ENCODE measurements at regions not wholly inside any gene's neighbourhood (a gene's known extent, or its start where the extent isn't known, plus 50 kb on each side); places are given as distances from the start of the nearest gene placed in this dataset.

DNA sequence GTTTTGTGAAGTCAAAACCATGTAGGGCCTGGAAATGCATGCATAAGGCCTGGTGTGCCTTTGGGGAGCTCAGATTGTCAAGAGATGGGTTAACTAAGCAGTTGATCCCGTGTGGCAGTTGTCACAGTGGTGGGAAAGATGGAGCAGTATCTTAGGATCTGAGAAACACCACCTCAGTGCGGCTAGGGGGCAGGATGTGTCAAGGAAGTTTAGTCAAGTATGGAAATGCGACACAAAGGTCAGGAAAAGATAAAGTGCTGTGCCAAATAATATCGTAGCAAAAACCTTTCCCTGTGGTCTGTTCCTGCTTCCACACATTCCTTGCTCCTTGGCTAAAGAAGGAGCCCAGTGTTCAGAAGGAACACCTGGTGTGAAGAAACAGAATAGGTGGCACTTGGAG, 396.4 kb downstream of the EDEM1 start:
- WGBS, 2 experiments (ENCODE audit: insufficient coverage in 1 of 2, insufficient read length in 1 of 2), result 82 to 89% methylated on average over 4 of the region's 4 CpGs
- Mint-ChIP-seq H3K27me3 (ENCODE audit: insufficient read depth) (no peaks in the 10 kb centered on the region), H3K27ac (no peak overlapping the region), H3K4me3 (no peak overlapping the region), H3K4me1 (no peaks in the 10 kb centered on the region), H3K36me3 (ENCODE audit: low read depth) (no peaks in the 10 kb centered on the region), H3K9me3 (no peaks in the 10 kb centered on the region)
- Histone ChIP-seq H3K27ac (ENCODE audit: low read depth, low read length) (no peak overlapping the region), H3K27me3 (ENCODE audit: control insufficient read depth, insufficient read depth, low read length, poor library complexity, severe bottlenecking) (no peaks in the 10 kb centered on the region), H3K9ac (ENCODE audit: extremely low read depth, low read length, poor library complexity, severe bottlenecking) (no peak overlapping the region), H3K4me3 (ENCODE audit: low read length) (no peak overlapping the region), H3K9me3 (ENCODE audit: control insufficient read depth, low read length) (no peaks in the 10 kb centered on the region), H3K4me1 (ENCODE audit: control insufficient read depth, insufficient read depth, low read length) (no peaks in the 10 kb centered on the region), H3K36me3 (ENCODE audit: control insufficient read depth, insufficient read depth, low read length) (no peaks in the 10 kb centered on the region)
- TF ChIP-seq, protein P1, sequence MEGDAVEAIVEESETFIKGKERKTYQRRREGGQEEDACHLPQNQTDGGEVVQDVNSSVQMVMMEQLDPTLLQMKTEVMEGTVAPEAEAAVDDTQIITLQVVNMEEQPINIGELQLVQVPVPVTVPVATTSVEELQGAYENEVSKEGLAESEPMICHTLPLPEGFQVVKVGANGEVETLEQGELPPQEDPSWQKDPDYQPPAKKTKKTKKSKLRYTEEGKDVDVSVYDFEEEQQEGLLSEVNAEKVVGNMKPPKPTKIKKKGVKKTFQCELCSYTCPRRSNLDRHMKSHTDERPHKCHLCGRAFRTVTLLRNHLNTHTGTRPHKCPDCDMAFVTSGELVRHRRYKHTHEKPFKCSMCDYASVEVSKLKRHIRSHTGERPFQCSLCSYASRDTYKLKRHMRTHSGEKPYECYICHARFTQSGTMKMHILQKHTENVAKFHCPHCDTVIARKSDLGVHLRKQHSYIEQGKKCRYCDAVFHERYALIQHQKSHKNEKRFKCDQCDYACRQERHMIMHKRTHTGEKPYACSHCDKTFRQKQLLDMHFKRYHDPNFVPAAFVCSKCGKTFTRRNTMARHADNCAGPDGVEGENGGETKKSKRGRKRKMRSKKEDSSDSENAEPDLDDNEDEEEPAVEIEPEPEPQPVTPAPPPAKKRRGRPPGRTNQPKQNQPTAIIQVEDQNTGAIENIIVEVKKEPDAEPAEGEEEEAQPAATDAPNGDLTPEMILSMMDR (conservative IDR thresholded peaks at IDR 0.05), result peak; percentile 25
- DNase-seq, result no peak

DNA sequence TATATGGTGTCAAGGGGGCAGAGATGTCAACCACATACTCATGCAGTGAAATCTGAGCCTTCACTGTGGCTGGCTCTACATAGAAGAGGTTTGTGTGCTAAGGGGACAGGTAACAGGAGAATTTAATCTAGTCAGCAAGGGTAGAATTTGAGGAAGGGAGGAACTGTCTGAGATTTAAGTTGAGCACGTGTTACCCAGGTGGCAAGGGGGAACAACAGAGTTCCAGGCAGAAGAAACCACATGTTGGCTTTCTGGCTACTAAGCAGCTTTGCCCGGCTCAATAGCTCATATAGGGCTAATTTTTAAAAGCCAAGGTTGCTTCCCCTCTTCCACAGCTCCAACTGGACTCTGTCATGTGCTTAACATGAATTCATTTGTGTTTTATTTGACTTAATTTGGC, 397.6 kb downstream of the EDEM1 start:
- H3K4me1 Mint-ChIP-seq, result no peaks in the 10 kb centered on the region
- Histone ChIP-seq H3K27ac (ENCODE audit: low read depth, low read length) (no peak overlapping the region), H3K27me3 (ENCODE audit: control insufficient read depth, insufficient read depth, low read length, poor library complexity, severe bottlenecking) (no peaks in the 10 kb centered on the region), H3K4me3 (ENCODE audit: low read length) (no peak overlapping the region), H3K9ac (ENCODE audit: extremely low read depth, low read length, poor library complexity, severe bottlenecking) (no peak overlapping the region), H3K36me3 (ENCODE audit: control insufficient read depth, insufficient read depth, low read length) (no peaks in the 10 kb centered on the region), H3K4me1 (ENCODE audit: control insufficient read depth, insufficient read depth, low read length) (no peaks in the 10 kb centered on the region), H3K9me3 (ENCODE audit: control insufficient read depth, low read length) (no peaks in the 10 kb centered on the region)
- TF ChIP-seq, protein P1 (conservative IDR thresholded peaks at IDR 0.05), result no peak
- DNase-seq, result no peak
- no peak overlapping the region for H3K27ac Mint-ChIP-seq
- H3K4me3 Mint-ChIP-seq, result no peak overlapping the region
- 86 to 93% methylated on average over 2 of the region's 2 CpGs for WGBS, 2 experiments (ENCODE audit: insufficient coverage in 1 of 2, insufficient read length in 1 of 2)
- no peaks in the 10 kb centered on the region for H3K27me3 Mint-ChIP-seq (ENCODE audit: insufficient read depth)
- H3K9me3 Mint-ChIP-seq, result no peaks in the 10 kb centered on the region
- H3K36me3 Mint-ChIP-seq (ENCODE audit: low read depth), result no peaks in the 10 kb centered on the region

DNA sequence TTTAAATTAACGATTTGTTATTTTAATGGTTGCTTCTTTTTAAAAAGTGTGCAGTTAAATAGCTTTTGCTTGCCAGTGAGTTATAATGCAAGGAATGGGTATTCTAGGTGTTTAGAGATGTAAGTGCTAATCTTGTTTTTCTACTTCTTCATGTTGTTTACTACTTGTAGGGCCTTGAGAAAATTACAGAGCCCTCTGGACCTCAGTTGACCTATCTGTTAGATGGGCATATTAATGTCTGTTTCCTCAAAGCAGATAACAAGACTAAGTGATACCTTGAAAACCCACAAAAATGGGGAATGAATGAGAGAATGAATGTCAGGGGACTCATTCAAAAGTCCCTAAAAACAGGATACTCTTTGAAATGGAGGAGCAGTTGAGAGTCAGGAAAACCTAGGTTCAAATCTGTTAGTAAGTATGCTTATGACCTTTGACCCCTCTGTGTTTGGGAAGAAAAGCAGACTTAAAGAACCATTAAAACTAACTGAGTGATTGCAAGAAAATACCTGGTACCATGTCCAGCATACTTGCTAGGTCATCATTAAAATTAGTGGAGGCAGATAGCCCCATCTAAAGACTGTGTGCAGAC, 419.5 kb downstream of the EDEM1 start:
- H3K36me3 ChIP-seq (ENCODE audit: control insufficient read depth, insufficient read depth, low read length), result no peaks in the 10 kb centered on the region
- H3K9me3 ChIP-seq (ENCODE audit: control insufficient read depth, low read length), result peaks cover 5% of the 10 kb centered on the region
- Mint-ChIP-seq H3K4me1 (no peaks in the 10 kb centered on the region), H3K36me3 (ENCODE audit: low read depth) (no peaks in the 10 kb centered on the region), H3K9me3 (peaks cover 10% of the 10 kb centered on the region), H3K4me3 (no peak overlapping the region), H3K27ac (no peak overlapping the region), H3K27me3 (ENCODE audit: insufficient read depth) (no peaks in the 10 kb centered on the region)
- H3K4me3 ChIP-seq (ENCODE audit: low read length), result no peak overlapping the region
- H3K9ac ChIP-seq (ENCODE audit: extremely low read depth, low read length, poor library complexity, severe bottlenecking), result no peak overlapping the region
- WGBS, 2 experiments (ENCODE audit: insufficient coverage in 1 of 2, insufficient read length in 1 of 2), result 90 to 91% methylated on average over 1 of the region's 1 CpG
- H3K27me3 ChIP-seq (ENCODE audit: control insufficient read depth, insufficient read depth, low read length, poor library complexity, severe bottlenecking), result no peaks in the 10 kb centered on the region
- DNase-seq, result no peak
- TF ChIP-seq, protein P1 (conservative IDR thresholded peaks at IDR 0.05), result no peak
- no peak overlapping the region for H3K27ac ChIP-seq (ENCODE audit: low read depth, low read length)
- H3K4me1 ChIP-seq (ENCODE audit: control insufficient read depth, insufficient read depth, low read length), result no peaks in the 10 kb centered on the region

Data from endodermal cell (in vitro differentiated cells).